ENCODE measurements at regions not wholly inside any gene's neighbourhood (a gene's known extent, or its start where the extent isn't known, plus 50 kb on each side); places are given as distances from the start of the nearest gene placed in this dataset.

DNA sequence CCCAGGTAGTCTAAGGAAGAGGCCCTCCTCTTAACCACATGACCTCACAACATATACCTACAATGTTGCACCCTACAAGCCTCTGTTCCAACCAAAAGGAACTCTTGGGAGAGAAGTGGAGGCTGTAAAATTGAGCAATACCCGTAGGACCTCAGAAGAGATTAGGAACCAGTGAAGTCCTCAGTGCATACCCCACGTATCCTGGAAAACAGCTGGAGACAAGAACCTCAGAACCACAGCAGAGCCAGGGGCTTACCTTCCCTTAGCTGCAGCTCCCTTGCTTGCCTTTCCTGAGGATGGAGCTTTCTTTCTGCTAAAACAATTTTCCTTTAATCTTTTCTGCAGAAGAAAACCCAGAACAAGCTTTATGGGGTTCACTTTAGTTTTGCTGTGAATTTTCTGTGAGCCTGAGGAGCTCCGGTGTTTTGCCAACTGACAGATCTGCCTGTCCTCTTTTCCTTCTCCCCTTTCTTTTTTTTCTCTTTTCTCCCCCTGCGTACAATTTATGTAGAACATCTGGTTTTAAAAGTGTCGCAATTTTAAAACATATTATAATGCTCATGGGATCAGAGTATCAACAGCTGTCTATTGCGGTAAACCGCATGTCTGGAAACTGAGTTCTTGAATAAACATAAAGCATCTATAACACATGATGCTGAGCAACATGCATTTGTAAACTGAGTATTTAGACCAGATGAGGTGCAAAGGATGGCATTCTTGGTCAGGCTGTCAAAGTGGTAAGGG is 226.4 kb upstream of the MAF start:
- no peak for TF ChIP-seq ZC3H10 (CRISPR knock-in tag; IDR thresholded peaks at IDR 0.05)
- TF ChIP-seq ZFP30 (CRISPR knock-in tag; IDR thresholded peaks at IDR 0.05) = no peak
- no peak for TF ChIP-seq GLIS3 (CRISPR knock-in tag; IDR thresholded peaks at IDR 0.05)
- TF ChIP-seq, protein P1, sequence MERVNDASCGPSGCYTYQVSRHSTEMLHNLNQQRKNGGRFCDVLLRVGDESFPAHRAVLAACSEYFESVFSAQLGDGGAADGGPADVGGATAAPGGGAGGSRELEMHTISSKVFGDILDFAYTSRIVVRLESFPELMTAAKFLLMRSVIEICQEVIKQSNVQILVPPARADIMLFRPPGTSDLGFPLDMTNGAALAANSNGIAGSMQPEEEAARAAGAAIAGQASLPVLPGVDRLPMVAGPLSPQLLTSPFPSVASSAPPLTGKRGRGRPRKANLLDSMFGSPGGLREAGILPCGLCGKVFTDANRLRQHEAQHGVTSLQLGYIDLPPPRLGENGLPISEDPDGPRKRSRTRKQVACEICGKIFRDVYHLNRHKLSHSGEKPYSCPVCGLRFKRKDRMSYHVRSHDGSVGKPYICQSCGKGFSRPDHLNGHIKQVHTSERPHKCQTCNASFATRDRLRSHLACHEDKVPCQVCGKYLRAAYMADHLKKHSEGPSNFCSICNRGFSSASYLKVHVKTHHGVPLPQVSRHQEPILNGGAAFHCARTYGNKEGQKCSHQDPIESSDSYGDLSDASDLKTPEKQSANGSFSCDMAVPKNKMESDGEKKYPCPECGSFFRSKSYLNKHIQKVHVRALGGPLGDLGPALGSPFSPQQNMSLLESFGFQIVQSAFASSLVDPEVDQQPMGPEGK (CRISPR knock-in tag; IDR thresholded peaks at IDR 0.05; ENCODE audit: borderline replicate concordance) = no peak
- TF ChIP-seq CSRNP3 (CRISPR knock-in tag; IDR thresholded peaks at IDR 0.05) = no peak
